ENCODE measurements at regions not wholly inside any gene's neighbourhood (a gene's known extent, or its start where the extent isn't known, plus 50 kb on each side); places are given as distances from the start of the nearest gene placed in this dataset.

- no peak for TF ChIP-seq CTCF (IDR thresholded peaks at IDR 0.05; ENCODE audit: extremely low read depth, insufficient read depth, missing control alignments)
- in situ Hi-C loops (cut with MboI; ENCODE audit: low pct_unique_long_range_greater_than_20kb, low sequenced_read_pairs, unreplicated experiment) = no loop called here
- no peak for DNase-seq (ENCODE audit: low spot score)
Measured at GRCh38 chr2:118569876-118570535, 277.4 kb downstream of the EN1 start.

GRCh38 chr2:118568700-118569099 is 278.7 kb downstream of the EN1 start:
- no peak for TF ChIP-seq CTCF (IDR thresholded peaks at IDR 0.05; ENCODE audit: extremely low read depth, insufficient read depth, missing control alignments)
- no peak for DNase-seq (ENCODE audit: low spot score)
- in situ Hi-C loops (cut with MboI; ENCODE audit: low pct_unique_long_range_greater_than_20kb, low sequenced_read_pairs, unreplicated experiment) = no loop called here

- DNase-seq (ENCODE audit: low spot score) = no peak
- in situ Hi-C loops (cut with MboI; ENCODE audit: low pct_unique_long_range_greater_than_20kb, low sequenced_read_pairs, unreplicated experiment) = no loop called here
- TF ChIP-seq CTCF (IDR thresholded peaks at IDR 0.05; ENCODE audit: extremely low read depth, insufficient read depth, missing control alignments) = no peak
Measured at GRCh38 chr2:118565786-118566540, 281.5 kb downstream of the EN1 start.

- TF ChIP-seq CTCF (IDR thresholded peaks at IDR 0.05; ENCODE audit: extremely low read depth, insufficient read depth, missing control alignments) = no peak
- in situ Hi-C loops (cut with MboI; ENCODE audit: low pct_unique_long_range_greater_than_20kb, low sequenced_read_pairs, unreplicated experiment) = no loop called here
- no peak for DNase-seq (ENCODE audit: low spot score)
Measured at GRCh38 chr2:118565301-118565700, 282.1 kb downstream of the EN1 start.

- in situ Hi-C loops (cut with MboI; ENCODE audit: low pct_unique_long_range_greater_than_20kb, low sequenced_read_pairs, unreplicated experiment) = no loop called here
- DNase-seq (ENCODE audit: low spot score) = no peak
- no peak for TF ChIP-seq CTCF (IDR thresholded peaks at IDR 0.05; ENCODE audit: extremely low read depth, insufficient read depth, missing control alignments)
Measured at GRCh38 chr2:118562144-118562543, 285.3 kb downstream of the EN1 start.

- in situ Hi-C loops (cut with MboI; ENCODE audit: low pct_unique_long_range_greater_than_20kb, low sequenced_read_pairs, unreplicated experiment) = no loop called here
- no peak for TF ChIP-seq CTCF (IDR thresholded peaks at IDR 0.05; ENCODE audit: extremely low read depth, insufficient read depth, missing control alignments)
- no peak for DNase-seq (ENCODE audit: low spot score)
Measured at GRCh38 chr2:118558846-118559245, 288.6 kb downstream of the EN1 start.

All from GM13977 (cell line).